Activated T-helper 1 cell treated with anti-CD3 and anti-CD28 coated beads, Interleukin-12 subunit alpha, Interleukin-12 subunit beta, Interleukin-2, Interleukin-4 antibody, amounts not matched to agents 30 ng/mL and 10 ng/mL and 1 ng/mL, durations not matched to agents 14 hours and 24 hours and 36 hours (primary cell): ENCODE measurements at regions not wholly inside any gene's neighbourhood (a gene's known extent, or its start where the extent isn't known, plus 50 kb on each side); places are given as distances from the start of the nearest gene placed in this dataset.
"Not testable (repeated sequence)": the region's sequence is repeated elsewhere in the genome, so short reads cannot be mapped to it uniquely, and the experiment has no call there.

Experiments
- DNase-seq: peaks from one replicate; pipeline ENCODE4 v3.0.0; 2021; ENCODE audit warnings: low spot score
- H3K27ac Mint-ChIP-seq: one replicate; pipeline ENCODE4 v1.8.0; 2021; ENCODE audit warnings: mild to moderate bottlenecking, mixed read lengths
- H3K27me3 Mint-ChIP-seq: one replicate; pipeline ENCODE4 v1.8.0; 2022; ENCODE audit warnings: mild to moderate bottlenecking, moderate library complexity, mixed read lengths; ENCODE audit not compliant: insufficient read depth
- H3K36me3 Mint-ChIP-seq: one replicate; pipeline ENCODE4 v1.8.0; 2021; ENCODE audit warnings: low read depth, mixed read lengths
- H3K4me1 Mint-ChIP-seq: one replicate; pipeline ENCODE4 v1.8.0; 2021; ENCODE audit warnings: low read depth, mixed read lengths
- H3K4me3 Mint-ChIP-seq: one replicate; pipeline ENCODE4 v1.8.0; 2021; ENCODE audit warnings: mild to moderate bottlenecking, moderate library complexity, mixed read lengths
- H3K9me3 Mint-ChIP-seq: one replicate; pipeline ENCODE4 v1.8.0; 2021; ENCODE audit warnings: mixed read lengths
- intact Hi-C: fragments of 100-400 bp; cut with micrococcal nuclease; formaldehyde crosslinking; loops from one replicate; pipeline ENCODE4 v1.15.1; 2024

DNA sequence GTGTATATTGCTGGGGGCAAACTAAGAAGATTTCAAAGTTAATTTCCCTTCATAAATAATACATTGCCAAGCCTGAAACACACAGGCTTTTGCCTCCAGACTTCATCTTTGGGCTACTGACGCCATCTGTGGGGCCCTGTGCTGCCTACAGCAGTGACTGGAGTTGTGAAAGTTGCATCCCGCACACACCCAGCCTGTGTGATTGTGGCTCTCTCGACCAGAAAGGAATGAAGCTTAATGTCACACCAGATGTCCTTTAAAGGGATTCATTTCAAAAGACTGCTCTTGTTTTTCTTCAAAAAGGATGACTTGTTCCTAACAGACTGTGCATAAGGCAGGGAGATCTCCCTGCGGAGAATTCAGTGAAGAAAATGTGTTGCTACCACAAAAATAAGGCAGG, 210.5 kb downstream of the FAM181B start:
- no peaks in the 10 kb centered on the region for H3K4me1 Mint-ChIP-seq
- no peak overlapping the region for H3K4me3 Mint-ChIP-seq
- intact Hi-C loops = no loop called here
- H3K27ac Mint-ChIP-seq = no peak overlapping the region
- H3K36me3 Mint-ChIP-seq = no peaks in the 10 kb centered on the region
- peaks cover 2% of the 10 kb centered on the region for H3K27me3 Mint-ChIP-seq
- DNase-seq = no peak
- H3K9me3 Mint-ChIP-seq = no peaks in the 10 kb centered on the region

GRCh38 chr11:82521427-82521826, 212.2 kb downstream of the FAM181B start:
- no peaks in the 10 kb centered on the region for H3K36me3 Mint-ChIP-seq
- DNase-seq = no peak
- no peak overlapping the region for H3K4me3 Mint-ChIP-seq
- no peak overlapping the region for H3K27ac Mint-ChIP-seq
- H3K4me1 Mint-ChIP-seq = no peaks in the 10 kb centered on the region
- intact Hi-C loops = no loop called here
- H3K9me3 Mint-ChIP-seq = no peaks in the 10 kb centered on the region
- peaks cover 2% of the 10 kb centered on the region for H3K27me3 Mint-ChIP-seq

- Mint-ChIP-seq H3K9me3 (no peaks in the 10 kb centered on the region), H3K36me3 (no peaks in the 10 kb centered on the region), H3K27ac (no peak overlapping the region), H3K4me1 (no peaks in the 10 kb centered on the region), H3K4me3 (no peak overlapping the region), H3K27me3 (no peaks in the 10 kb centered on the region)
- DNase-seq = no peak
- intact Hi-C loops = no loop called here
Observed at GRCh38 chr11:82507288-82507687, 226.4 kb downstream of the FAM181B start.

- intact Hi-C loops = no loop called here
- Mint-ChIP-seq H3K9me3 (no peaks in the 10 kb centered on the region), H3K36me3 (no peaks in the 10 kb centered on the region), H3K27me3 (no peaks in the 10 kb centered on the region), H3K4me3 (no peak overlapping the region), H3K27ac (no peak overlapping the region), H3K4me1 (no peaks in the 10 kb centered on the region)
- DNase-seq = no peak
Observed at GRCh38 chr11:82505379-82505778, 228.3 kb downstream of the FAM181B start.

DNA sequence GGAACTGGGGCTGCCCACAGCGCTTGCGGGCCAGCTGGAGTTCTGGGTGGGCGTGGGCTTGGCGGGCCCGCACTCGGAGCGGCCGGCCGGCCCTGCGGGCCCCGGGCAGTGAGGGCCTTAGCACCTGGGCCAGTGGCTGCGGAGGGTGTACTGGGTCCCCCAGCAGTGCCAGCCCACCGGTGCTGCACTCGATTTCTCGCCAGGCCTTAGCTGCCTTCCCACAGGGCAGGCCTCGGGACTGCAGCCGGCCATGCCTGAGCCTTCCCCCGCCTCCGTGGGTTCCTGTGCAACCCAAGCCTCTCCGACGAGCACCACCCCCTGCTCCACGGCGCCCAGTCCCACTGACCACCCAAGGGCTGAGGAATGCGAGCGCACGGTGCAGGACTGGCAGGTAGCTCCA, 232.5 kb downstream of the FAM181B start:
- H3K4me1 Mint-ChIP-seq, H3K27ac Mint-ChIP-seq, H3K9me3 Mint-ChIP-seq, H3K4me3 Mint-ChIP-seq, DNase-seq, H3K36me3 Mint-ChIP-seq, H3K27me3 Mint-ChIP-seq, intact Hi-C loops: not testable (repeated sequence)

- no peak overlapping the region for H3K27ac Mint-ChIP-seq
- no peaks in the 10 kb centered on the region for H3K27me3 Mint-ChIP-seq
- no peak for DNase-seq
- H3K36me3 Mint-ChIP-seq = no peaks in the 10 kb centered on the region
- H3K4me3 Mint-ChIP-seq = no peak overlapping the region
- intact Hi-C loops = loop anchor here (5.0 kb wide), 1 partner anchor 1298 kb away; no protein-coding TSS in a partner anchor
- no peaks in the 10 kb centered on the region for H3K4me1 Mint-ChIP-seq
- H3K9me3 Mint-ChIP-seq = no peaks in the 10 kb centered on the region
Observed at GRCh38 chr11:82494988-82495432, 238.7 kb downstream of the FAM181B start.

DNA sequence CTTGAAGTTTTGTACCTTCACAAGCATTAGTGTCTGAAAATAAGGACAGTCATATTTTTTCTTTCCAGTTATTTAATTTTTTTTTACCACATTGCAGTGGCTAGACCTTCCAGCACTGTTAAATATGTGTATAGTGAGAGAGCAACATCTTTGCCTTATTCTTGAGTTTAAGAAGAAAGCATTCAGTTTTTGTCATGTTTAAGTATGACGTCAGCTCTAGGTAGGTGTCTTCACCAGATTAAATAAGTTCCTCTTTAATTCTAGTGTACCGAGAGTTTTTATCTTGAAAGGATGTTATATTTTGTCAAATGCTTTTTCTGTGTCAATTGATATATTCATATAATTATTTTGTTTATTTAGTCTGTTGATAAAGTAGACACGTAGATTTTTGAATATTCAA, 258.8 kb downstream of the FAM181B start:
- no peaks in the 10 kb centered on the region for H3K9me3 Mint-ChIP-seq
- no peak overlapping the region for H3K4me3 Mint-ChIP-seq
- no peak for DNase-seq
- H3K27me3 Mint-ChIP-seq = no peaks in the 10 kb centered on the region
- intact Hi-C loops = no loop called here
- no peaks in the 10 kb centered on the region for H3K4me1 Mint-ChIP-seq
- H3K27ac Mint-ChIP-seq = no peak overlapping the region
- H3K36me3 Mint-ChIP-seq = no peaks in the 10 kb centered on the region

DNA sequence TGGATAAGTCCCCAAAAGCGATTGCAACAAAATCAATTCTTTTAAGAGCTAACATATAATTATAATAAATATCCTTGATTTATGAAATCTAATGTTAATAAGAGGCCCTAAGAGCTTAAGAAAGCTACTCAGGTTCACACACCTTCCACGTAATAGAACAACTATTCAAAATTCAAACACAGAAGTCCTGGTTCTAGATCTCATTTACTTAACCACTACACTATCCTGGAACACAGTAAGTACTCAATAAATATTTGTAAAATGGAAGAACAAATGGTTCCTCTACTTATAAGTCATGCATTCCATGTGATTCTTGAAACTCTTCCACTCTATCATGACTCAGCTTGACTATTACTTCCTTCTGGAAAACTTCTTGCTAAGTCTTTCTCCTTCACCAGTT, 268.2 kb downstream of the FAM181B start:
- DNase-seq = no peak
- intact Hi-C loops = no loop called here
- no peaks in the 10 kb centered on the region for H3K27me3 Mint-ChIP-seq
- H3K4me3 Mint-ChIP-seq = no peak overlapping the region
- H3K4me1 Mint-ChIP-seq = no peaks in the 10 kb centered on the region
- H3K27ac Mint-ChIP-seq = no peak overlapping the region
- no peaks in the 10 kb centered on the region for H3K9me3 Mint-ChIP-seq
- no peaks in the 10 kb centered on the region for H3K36me3 Mint-ChIP-seq

DNA sequence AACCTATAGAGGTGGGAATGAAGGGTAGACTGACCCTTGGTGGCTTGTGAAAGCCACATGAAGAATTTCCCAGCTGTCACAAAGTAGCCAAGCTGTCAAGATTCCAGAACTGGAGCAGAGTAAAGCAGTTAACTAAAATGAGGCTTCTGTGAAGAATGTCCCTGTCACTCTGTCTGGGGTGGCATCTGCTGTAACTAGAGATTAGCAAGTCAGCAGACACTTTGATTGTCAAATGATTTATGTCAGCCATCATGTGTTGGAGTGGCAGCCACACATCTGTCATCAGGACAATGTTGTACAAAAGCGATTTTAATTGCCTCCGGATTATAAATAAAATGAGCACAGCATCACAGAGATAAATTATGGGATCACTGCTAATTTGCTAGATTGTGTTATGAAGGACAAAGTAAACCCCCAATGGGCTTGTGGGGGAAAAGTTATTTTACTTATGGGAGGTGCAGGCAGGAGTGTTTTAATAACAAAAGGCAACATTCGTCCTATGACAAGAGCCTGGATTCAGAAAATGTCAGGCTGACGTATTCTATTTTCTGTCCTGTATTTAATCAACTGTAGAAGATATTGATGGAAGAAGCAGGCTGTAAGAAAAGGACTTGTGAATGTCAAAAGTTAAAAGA, 270.9 kb downstream of the FAM181B start:
- H3K4me1 Mint-ChIP-seq = no peaks in the 10 kb centered on the region
- no peak for DNase-seq
- H3K4me3 Mint-ChIP-seq = no peak overlapping the region
- H3K36me3 Mint-ChIP-seq = no peaks in the 10 kb centered on the region
- H3K27me3 Mint-ChIP-seq = no peaks in the 10 kb centered on the region
- H3K9me3 Mint-ChIP-seq = no peaks in the 10 kb centered on the region
- H3K27ac Mint-ChIP-seq = no peak overlapping the region
- intact Hi-C loops = no loop called here

DNA sequence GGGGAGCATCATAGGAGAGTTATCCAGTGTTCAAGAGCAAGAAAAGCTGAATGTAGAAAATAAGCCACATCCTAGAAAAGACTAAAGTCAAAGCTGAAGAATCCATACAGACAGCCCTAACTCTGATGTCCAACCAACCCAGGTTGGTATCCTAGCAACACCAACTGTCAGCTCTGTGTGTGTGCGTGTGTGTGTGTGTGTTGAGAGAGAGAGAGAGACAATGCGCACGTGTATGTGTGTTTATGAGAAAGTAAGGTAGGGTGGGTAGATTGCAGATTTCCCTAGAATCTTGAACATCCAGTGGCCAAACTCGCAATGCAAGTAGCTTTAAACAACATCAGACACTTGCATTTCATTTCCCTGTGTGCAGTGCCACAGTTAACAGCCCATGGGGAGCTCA, 274.9 kb downstream of the FAM181B start:
- Mint-ChIP-seq H3K4me1 (no peaks in the 10 kb centered on the region), H3K4me3 (no peak overlapping the region), H3K27me3 (no peaks in the 10 kb centered on the region), H3K9me3 (no peaks in the 10 kb centered on the region), H3K36me3 (no peaks in the 10 kb centered on the region), H3K27ac (no peak overlapping the region)
- DNase-seq = no peak
- intact Hi-C loops = no loop called here

- Mint-ChIP-seq H3K27ac (no peak overlapping the region), H3K36me3 (no peaks in the 10 kb centered on the region), H3K4me1 (no peaks in the 10 kb centered on the region), H3K27me3 (no peaks in the 10 kb centered on the region), H3K9me3 (no peaks in the 10 kb centered on the region), H3K4me3 (no peak overlapping the region)
- DNase-seq = no peak
- intact Hi-C loops = no loop called here
Observed at GRCh38 chr11:82458147-82458546, 275.5 kb downstream of the FAM181B start.

GRCh38 chr11:82450996-82451395, 282.7 kb downstream of the FAM181B start:
- Mint-ChIP-seq H3K4me1 (no peaks in the 10 kb centered on the region), H3K36me3 (no peaks in the 10 kb centered on the region), H3K4me3 (no peak overlapping the region), H3K27me3 (no peaks in the 10 kb centered on the region), H3K27ac (no peak overlapping the region), H3K9me3 (no peaks in the 10 kb centered on the region)
- intact Hi-C loops = no loop called here
- DNase-seq = no peak

DNA sequence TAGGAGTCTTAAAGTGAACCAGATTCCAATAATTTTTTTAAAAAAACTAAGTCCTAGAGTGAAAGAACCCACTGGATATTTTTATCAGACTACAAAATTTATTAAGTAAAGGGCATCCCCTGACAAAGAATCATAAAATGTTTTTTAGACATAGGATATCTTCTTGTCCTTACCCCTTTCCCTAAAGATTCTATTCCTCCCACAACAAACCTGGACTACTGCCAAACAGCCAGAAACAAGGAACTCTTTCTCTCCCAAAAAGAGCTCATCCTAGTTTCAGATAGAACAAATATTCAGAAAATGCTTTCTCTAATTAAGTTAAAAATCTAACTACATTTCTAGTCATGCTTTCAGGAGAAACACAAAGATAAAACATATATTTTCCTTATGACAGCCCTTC, 327.1 kb downstream of the FAM181B start:
- no peaks in the 10 kb centered on the region for H3K9me3 Mint-ChIP-seq
- no peaks in the 10 kb centered on the region for H3K27me3 Mint-ChIP-seq
- H3K4me3 Mint-ChIP-seq = no peak overlapping the region
- H3K4me1 Mint-ChIP-seq = no peaks in the 10 kb centered on the region
- H3K36me3 Mint-ChIP-seq = no peaks in the 10 kb centered on the region
- H3K27ac Mint-ChIP-seq = no peak overlapping the region
- intact Hi-C loops = no loop called here
- no peak for DNase-seq

DNA sequence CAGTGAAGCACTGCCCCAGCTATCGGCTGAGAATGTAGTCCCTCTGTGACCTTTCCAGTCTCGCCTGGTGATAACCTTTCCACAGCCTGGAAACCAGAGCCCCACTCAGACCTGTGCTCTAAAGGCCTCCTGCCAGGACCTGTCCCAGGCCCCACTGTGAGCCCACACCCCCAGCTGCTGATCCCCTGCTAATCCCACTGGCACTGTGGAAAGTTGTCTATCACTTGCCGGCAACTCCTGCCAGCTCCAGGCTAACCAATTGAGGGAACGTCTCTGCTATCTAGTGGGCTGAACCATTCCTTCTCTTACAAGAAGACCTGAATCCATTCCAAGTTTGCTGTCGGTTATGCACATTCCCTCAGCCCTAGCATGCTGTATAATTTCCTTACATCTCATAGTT, 328.2 kb downstream of the FAM181B start:
- no peak overlapping the region for H3K4me3 Mint-ChIP-seq
- intact Hi-C loops = no loop called here
- no peak overlapping the region for H3K27ac Mint-ChIP-seq
- no peaks in the 10 kb centered on the region for H3K36me3 Mint-ChIP-seq
- no peaks in the 10 kb centered on the region for H3K27me3 Mint-ChIP-seq
- no peaks in the 10 kb centered on the region for H3K4me1 Mint-ChIP-seq
- no peak for DNase-seq
- H3K9me3 Mint-ChIP-seq = no peaks in the 10 kb centered on the region
